ENCODE measurements at regions not wholly inside any gene's neighbourhood (a gene's known extent, or its start where the extent isn't known, plus 50 kb on each side); places are given as distances from the start of the nearest gene placed in this dataset.

DNA sequence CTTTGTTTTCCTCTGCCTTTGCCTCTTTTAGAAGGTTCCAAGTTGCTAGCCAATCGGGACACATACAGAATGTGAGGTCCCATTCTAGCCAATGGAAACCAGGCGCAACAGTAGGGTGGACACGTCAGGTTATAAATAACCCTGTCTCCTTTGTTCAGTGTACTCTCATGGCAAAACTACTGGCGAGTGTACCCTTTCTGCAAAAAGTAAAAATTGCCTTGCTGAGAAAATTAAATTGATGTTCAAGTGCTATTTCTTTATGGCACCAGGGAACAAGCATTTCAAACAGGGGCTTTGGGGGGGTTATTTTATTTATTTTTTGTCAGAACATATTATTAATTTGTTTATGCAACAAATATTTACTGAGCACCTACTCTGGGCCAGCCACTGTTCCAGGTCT, 123.6 kb upstream of the SRSF6 start:
- H3K4me3 ChIP-seq = no peak overlapping the region
- in situ Hi-C loops (cut with MboI) = no loop called here
- no peak overlapping the region for H3K27ac ChIP-seq (ENCODE audit: control insufficient read depth, insufficient read depth)
- H3K36me3 ChIP-seq (ENCODE audit: control insufficient read depth in 2 of 2, insufficient read depth in 2 of 2, low read length in 1 of 2) = no peaks in the 10 kb centered on the region
- TF ChIP-seq SP1 (IDR thresholded peaks at IDR 0.05; ENCODE audit: low read depth, low read length) (no peak), CREB1 (IDR thresholded peaks at IDR 0.05; ENCODE audit: low read depth) (no peak), JUNB (IDR thresholded peaks at IDR 0.05) (no peak)
- TF ChIP-seq, protein P1, sequence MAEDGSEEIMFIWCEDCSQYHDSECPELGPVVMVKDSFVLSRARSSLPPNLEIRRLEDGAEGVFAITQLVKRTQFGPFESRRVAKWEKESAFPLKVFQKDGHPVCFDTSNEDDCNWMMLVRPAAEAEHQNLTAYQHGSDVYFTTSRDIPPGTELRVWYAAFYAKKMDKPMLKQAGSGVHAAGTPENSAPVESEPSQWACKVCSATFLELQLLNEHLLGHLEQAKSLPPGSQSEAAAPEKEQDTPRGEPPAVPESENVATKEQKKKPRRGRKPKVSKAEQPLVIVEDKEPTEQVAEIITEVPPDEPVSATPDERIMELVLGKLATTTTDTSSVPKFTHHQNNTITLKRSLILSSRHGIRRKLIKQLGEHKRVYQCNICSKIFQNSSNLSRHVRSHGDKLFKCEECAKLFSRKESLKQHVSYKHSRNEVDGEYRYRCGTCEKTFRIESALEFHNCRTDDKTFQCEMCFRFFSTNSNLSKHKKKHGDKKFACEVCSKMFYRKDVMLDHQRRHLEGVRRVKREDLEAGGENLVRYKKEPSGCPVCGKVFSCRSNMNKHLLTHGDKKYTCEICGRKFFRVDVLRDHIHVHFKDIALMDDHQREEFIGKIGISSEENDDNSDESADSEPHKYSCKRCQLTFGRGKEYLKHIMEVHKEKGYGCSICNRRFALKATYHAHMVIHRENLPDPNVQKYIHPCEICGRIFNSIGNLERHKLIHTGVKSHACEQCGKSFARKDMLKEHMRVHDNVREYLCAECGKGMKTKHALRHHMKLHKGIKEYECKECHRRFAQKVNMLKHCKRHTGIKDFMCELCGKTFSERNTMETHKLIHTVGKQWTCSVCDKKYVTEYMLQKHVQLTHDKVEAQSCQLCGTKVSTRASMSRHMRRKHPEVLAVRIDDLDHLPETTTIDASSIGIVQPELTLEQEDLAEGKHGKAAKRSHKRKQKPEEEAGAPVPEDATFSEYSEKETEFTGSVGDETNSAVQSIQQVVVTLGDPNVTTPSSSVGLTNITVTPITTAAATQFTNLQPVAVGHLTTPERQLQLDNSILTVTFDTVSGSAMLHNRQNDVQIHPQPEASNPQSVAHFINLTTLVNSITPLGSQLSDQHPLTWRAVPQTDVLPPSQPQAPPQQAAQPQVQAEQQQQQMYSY (CRISPR knock-in tag; IDR thresholded peaks at IDR 0.05) = no peak
- BruUV-seq (replicated peaks) = no TSS peak
- DNase-seq (ENCODE audit: low read depth, low spot score) (no peak), ATAC-seq (no peak), FAIRE-seq (no peak)
- no peaks in the 10 kb centered on the region for H3K4me1 ChIP-seq (ENCODE audit: control insufficient read depth, insufficient read depth, low read length)
- H2AFZ ChIP-seq (ENCODE audit: control insufficient read depth, low read depth, low read length) = no peak overlapping the region
- no peaks in the 10 kb centered on the region for H3K27me3 ChIP-seq (replicated peaks in 1 of 2; ENCODE audit: control insufficient read depth in 2 of 2, insufficient read depth in 2 of 2, low read length in 1 of 2)
- ChIA-PET SMC1A (ENCODE audit: uncharacterized antibody, unreplicated experiment) (no interaction called here), POLR2A (no interaction called here), CTCF (no interaction called here), RAD21 (ENCODE audit: unreplicated experiment) (no interaction called here)
- intact Hi-C loops (cut with micrococcal nuclease; ENCODE audit: unreplicated experiment) = no loop called here
- no peak overlapping the region for H3K4me2 ChIP-seq (ENCODE audit: control insufficient read depth, insufficient read depth)
- no peaks in the 10 kb centered on the region for H3K79me2 ChIP-seq (ENCODE audit: control insufficient read depth, insufficient read depth, low read length)
- no peaks in the 10 kb centered on the region; the same call in 2 of the 3 replicates for H3K9me3 ChIP-seq (replicated peaks; ENCODE audit: control insufficient read depth, insufficient read depth, low read length)
- WGBS (ENCODE audit: insufficient coverage, insufficient replicate concordance, low lambda C conversion rate, missing lambda C conversion rate) = 24% methylated on average over 4 of the region's 4 CpGs
- no peak overlapping the region for H3K9ac ChIP-seq (ENCODE audit: control insufficient read depth, insufficient read depth, low read length)
- no peaks in the 10 kb centered on the region for H4K20me1 ChIP-seq (ENCODE audit: control insufficient read depth, insufficient read depth)

DNA sequence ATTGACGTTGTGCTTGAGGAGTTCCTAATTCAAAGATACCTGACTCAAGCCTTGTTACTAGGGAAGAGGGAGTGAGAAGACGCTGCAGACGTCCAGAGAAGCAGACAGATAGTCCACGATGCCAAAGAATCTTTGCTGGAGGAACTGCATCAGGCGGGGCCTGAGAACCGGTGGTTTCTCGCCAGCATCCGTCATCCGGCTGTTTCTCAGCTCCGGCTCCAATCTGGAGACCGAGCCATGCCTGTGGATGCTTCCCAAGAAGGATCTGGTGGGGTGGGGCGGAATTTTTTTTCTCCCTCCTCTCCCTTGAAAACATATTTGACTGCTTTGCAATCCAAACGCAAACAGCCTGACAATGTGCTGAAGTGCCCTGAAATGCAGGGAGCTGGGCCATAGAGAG, 125.8 kb upstream of the SRSF6 start:
- no peaks in the 10 kb centered on the region for H4K20me1 ChIP-seq (ENCODE audit: control insufficient read depth, insufficient read depth)
- ATAC-seq (no peak), DNase-seq (ENCODE audit: low read depth, low spot score) (no peak), FAIRE-seq (no peak)
- ChIA-PET RAD21 (ENCODE audit: unreplicated experiment) (no interaction called here), CTCF (no interaction called here), POLR2A (no interaction called here), SMC1A (ENCODE audit: uncharacterized antibody, unreplicated experiment) (no interaction called here)
- no peak overlapping the region for H3K9ac ChIP-seq (ENCODE audit: control insufficient read depth, insufficient read depth, low read length)
- H3K36me3 ChIP-seq (ENCODE audit: control insufficient read depth in 2 of 2, insufficient read depth in 2 of 2, low read length in 1 of 2) = no peaks in the 10 kb centered on the region
- in situ Hi-C loops (cut with MboI) (no loop called here), intact Hi-C loops (cut with micrococcal nuclease; ENCODE audit: unreplicated experiment) (no loop called here)
- H3K27me3 ChIP-seq (replicated peaks in 1 of 2; ENCODE audit: control insufficient read depth in 2 of 2, insufficient read depth in 2 of 2, low read length in 1 of 2) = no peaks in the 10 kb centered on the region
- H3K9me3 ChIP-seq (replicated peaks; ENCODE audit: control insufficient read depth, insufficient read depth, low read length) = no peaks in the 10 kb centered on the region; the same call in 2 of the 3 replicates
- H2AFZ ChIP-seq (ENCODE audit: control insufficient read depth, low read depth, low read length) = no peak overlapping the region
- H3K4me1 ChIP-seq (ENCODE audit: control insufficient read depth, insufficient read depth, low read length) = no peaks in the 10 kb centered on the region
- BruUV-seq (replicated peaks) = no TSS peak
- WGBS (ENCODE audit: insufficient coverage, insufficient replicate concordance, low lambda C conversion rate, missing lambda C conversion rate) = 35% methylated on average over 13 of the region's 13 CpGs
- H3K79me2 ChIP-seq (ENCODE audit: control insufficient read depth, insufficient read depth, low read length) = no peaks in the 10 kb centered on the region
- H3K4me2 ChIP-seq (ENCODE audit: control insufficient read depth, insufficient read depth) = no peak overlapping the region
- no peak overlapping the region for H3K27ac ChIP-seq (ENCODE audit: control insufficient read depth, insufficient read depth)
- no peak overlapping the region for H3K4me3 ChIP-seq
- TF ChIP-seq RELA (IDR thresholded peaks at IDR 0.05; ENCODE audit: borderline replicate concordance, partially characterized antibody) = no peak
- TF ChIP-seq, protein P2, sequence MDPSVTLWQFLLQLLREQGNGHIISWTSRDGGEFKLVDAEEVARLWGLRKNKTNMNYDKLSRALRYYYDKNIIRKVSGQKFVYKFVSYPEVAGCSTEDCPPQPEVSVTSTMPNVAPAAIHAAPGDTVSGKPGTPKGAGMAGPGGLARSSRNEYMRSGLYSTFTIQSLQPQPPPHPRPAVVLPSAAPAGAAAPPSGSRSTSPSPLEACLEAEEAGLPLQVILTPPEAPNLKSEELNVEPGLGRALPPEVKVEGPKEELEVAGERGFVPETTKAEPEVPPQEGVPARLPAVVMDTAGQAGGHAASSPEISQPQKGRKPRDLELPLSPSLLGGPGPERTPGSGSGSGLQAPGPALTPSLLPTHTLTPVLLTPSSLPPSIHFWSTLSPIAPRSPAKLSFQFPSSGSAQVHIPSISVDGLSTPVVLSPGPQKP (IDR thresholded peaks at IDR 0.05; ENCODE audit: low read depth, low read length) = no peak
- TF ChIP-seq, protein P3, sequence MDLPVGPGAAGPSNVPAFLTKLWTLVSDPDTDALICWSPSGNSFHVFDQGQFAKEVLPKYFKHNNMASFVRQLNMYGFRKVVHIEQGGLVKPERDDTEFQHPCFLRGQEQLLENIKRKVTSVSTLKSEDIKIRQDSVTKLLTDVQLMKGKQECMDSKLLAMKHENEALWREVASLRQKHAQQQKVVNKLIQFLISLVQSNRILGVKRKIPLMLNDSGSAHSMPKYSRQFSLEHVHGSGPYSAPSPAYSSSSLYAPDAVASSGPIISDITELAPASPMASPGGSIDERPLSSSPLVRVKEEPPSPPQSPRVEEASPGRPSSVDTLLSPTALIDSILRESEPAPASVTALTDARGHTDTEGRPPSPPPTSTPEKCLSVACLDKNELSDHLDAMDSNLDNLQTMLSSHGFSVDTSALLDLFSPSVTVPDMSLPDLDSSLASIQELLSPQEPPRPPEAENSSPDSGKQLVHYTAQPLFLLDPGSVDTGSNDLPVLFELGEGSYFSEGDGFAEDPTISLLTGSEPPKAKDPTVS (IDR thresholded peaks at IDR 0.05; ENCODE audit: low read depth, low read length) = no peak
- TF ChIP-seq, protein P4, sequence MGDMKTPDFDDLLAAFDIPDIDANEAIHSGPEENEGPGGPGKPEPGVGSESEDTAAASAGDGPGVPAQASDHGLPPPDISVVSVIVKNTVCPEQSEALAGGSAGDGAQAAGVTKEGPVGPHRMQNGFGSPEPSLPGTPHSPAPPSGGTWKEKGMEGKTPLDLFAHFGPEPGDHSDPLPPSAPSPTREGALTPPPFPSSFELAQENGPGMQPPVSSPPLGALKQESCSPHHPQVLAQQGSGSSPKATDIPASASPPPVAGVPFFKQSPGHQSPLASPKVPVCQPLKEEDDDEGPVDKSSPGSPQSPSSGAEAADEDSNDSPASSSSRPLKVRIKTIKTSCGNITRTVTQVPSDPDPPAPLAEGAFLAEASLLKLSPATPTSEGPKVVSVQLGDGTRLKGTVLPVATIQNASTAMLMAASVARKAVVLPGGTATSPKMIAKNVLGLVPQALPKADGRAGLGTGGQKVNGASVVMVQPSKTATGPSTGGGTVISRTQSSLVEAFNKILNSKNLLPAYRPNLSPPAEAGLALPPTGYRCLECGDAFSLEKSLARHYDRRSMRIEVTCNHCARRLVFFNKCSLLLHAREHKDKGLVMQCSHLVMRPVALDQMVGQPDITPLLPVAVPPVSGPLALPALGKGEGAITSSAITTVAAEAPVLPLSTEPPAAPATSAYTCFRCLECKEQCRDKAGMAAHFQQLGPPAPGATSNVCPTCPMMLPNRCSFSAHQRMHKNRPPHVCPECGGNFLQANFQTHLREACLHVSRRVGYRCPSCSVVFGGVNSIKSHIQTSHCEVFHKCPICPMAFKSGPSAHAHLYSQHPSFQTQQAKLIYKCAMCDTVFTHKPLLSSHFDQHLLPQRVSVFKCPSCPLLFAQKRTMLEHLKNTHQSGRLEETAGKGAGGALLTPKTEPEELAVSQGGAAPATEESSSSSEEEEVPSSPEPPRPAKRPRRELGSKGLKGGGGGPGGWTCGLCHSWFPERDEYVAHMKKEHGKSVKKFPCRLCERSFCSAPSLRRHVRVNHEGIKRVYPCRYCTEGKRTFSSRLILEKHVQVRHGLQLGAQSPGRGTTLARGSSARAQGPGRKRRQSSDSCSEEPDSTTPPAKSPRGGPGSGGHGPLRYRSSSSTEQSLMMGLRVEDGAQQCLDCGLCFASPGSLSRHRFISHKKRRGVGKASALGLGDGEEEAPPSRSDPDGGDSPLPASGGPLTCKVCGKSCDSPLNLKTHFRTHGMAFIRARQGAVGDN (IDR thresholded peaks at IDR 0.05) = no peak

Measured in GM12878 (cell line).